Activated CD8-positive, alpha-beta T cell treated with anti-CD3 and anti-CD28 coated beads for 36 hours (primary cell): ENCODE measurements at regions not wholly inside any gene's neighbourhood (a gene's known extent, or its start where the extent isn't known, plus 50 kb on each side); places are given as distances from the start of the nearest gene placed in this dataset.

Source experiments
- ATAC-seq: fragments of 200-7000 bp; cut with Tn5 transposase; one replicate; pipeline ENCODE4 v1.10.0; 2021; ENCODE audit warnings: mild to moderate bottlenecking, moderate library complexity
- CTCF ChIA-PET: fragments of 350-600 bp; sonication (Branson Sonifier 250); formaldehyde crosslinking; loops from one replicate; lab custom pipeline; 2021; ENCODE audit warnings: antibody characterized with exemption; lab: Charles Lee
- POLR2A ChIA-PET: fragments of 350-600 bp; sonication (Branson Sonifier 250); formaldehyde crosslinking; loops from one replicate; lab custom pipeline; 2021; ENCODE audit warnings: antibody characterized with exemption; lab: Charles Lee
- DNase-seq: peaks from one replicate; pipeline ENCODE4 v3.0.0-alpha.2; 2020
- H3K27ac Mint-ChIP-seq: one replicate; pipeline ENCODE4 v1.8.0; 2021; ENCODE audit warnings: mild to moderate bottlenecking, mixed read lengths
- H3K27me3 Mint-ChIP-seq: one replicate; pipeline ENCODE4 v1.8.0; 2021; ENCODE audit warnings: mixed read lengths
- H3K36me3 Mint-ChIP-seq: one replicate; pipeline ENCODE4 v1.8.0; 2021; ENCODE audit warnings: low read depth, mixed read lengths
- H3K4me1 Mint-ChIP-seq: one replicate; pipeline ENCODE4 v1.8.0; 2021; ENCODE audit warnings: low read depth, mixed read lengths
- H3K4me3 Mint-ChIP-seq: one replicate; pipeline ENCODE4 v1.8.0; 2021; ENCODE audit warnings: mild to moderate bottlenecking, moderate library complexity, mixed read lengths
- H3K9me3 Mint-ChIP-seq: one replicate; pipeline ENCODE4 v1.8.0; 2021; ENCODE audit warnings: mixed read lengths
- CTCF ChIP-seq: fragments of 200-600 bp; IDR thresholded peaks from one replicate; pipeline ENCODE4 v1.8.0; 2022; ENCODE audit warnings: antibody characterized with exemption, mild to moderate bottlenecking
- intact Hi-C: fragments of 100-400 bp; cut with micrococcal nuclease; formaldehyde crosslinking; loops from one replicate; pipeline ENCODE4 v1.10.0; 2022

- Mint-ChIP-seq H3K4me3 (no peak overlapping the region), H3K36me3 (no peaks in the 10 kb centered on the region), H3K27ac (no peak overlapping the region), H3K9me3 (no peaks in the 10 kb centered on the region), H3K4me1 (no peaks in the 10 kb centered on the region), H3K27me3 (no peaks in the 10 kb centered on the region)
- ATAC-seq = no peak
- ChIA-PET POLR2A (no interaction called here), CTCF (interaction anchor here (1.1 to 1.6 kb wide), 2 partner anchors 14 to 192 kb away, joined by 3 read pairs; no protein-coding TSS in a partner anchor)
- no peak for TF ChIP-seq CTCF
- DNase-seq = no peak
- intact Hi-C loops = no loop called here
Observed at GRCh38 chr15:70171256-70171886, 73.7 kb upstream of the TLE3 start.

- no peak for DNase-seq
- CTCF ChIA-PET = no interaction called here
- Mint-ChIP-seq H3K4me3 (no peak overlapping the region), H3K4me1 (no peaks in the 10 kb centered on the region), H3K36me3 (no peaks in the 10 kb centered on the region), H3K27me3 (no peaks in the 10 kb centered on the region), H3K27ac (no peak overlapping the region), H3K9me3 (no peaks in the 10 kb centered on the region)
- TF ChIP-seq CTCF = no peak
- POLR2A ChIA-PET = interaction anchor here (0.6 kb wide), 1 partner anchor 73 kb away, joined by 3 read pairs; no protein-coding TSS in a partner anchor
- intact Hi-C loops = no loop called here
- no peak for ATAC-seq
Observed at GRCh38 chr15:70170096-70170699, 72.5 kb upstream of the TLE3 start.

GRCh38 chr15:70169147-70169546, 71.4 kb upstream of the TLE3 start:
- ChIA-PET POLR2A (no interaction called here), CTCF (no interaction called here)
- Mint-ChIP-seq H3K27me3 (no peaks in the 10 kb centered on the region), H3K4me3 (no peak overlapping the region), H3K4me1 (no peaks in the 10 kb centered on the region), H3K9me3 (no peaks in the 10 kb centered on the region), H3K36me3 (no peaks in the 10 kb centered on the region), H3K27ac (no peak overlapping the region)
- intact Hi-C loops = no loop called here
- ATAC-seq (no peak), DNase-seq (no peak)
- no peak for TF ChIP-seq CTCF

- H3K4me1 Mint-ChIP-seq = no peaks in the 10 kb centered on the region
- intact Hi-C loops = no loop called here
- no peaks in the 10 kb centered on the region for H3K9me3 Mint-ChIP-seq
- TF ChIP-seq CTCF = no peak
- ChIA-PET POLR2A (no interaction called here), CTCF (interaction anchor here (0.6 kb wide), 1 partner anchor 229 kb away, joined by 3 read pairs; no protein-coding TSS in a partner anchor)
- H3K4me3 Mint-ChIP-seq = no peak overlapping the region
- DNase-seq (no peak), ATAC-seq (no peak)
- no peak overlapping the region for H3K27ac Mint-ChIP-seq
- H3K36me3 Mint-ChIP-seq = no peaks in the 10 kb centered on the region
- H3K27me3 Mint-ChIP-seq = no peaks in the 10 kb centered on the region
Observed at GRCh38 chr15:70167155-70167554, 69.4 kb upstream of the TLE3 start.

- Mint-ChIP-seq H3K4me1 (no peaks in the 10 kb centered on the region), H3K9me3 (no peaks in the 10 kb centered on the region), H3K4me3 (no peak overlapping the region), H3K27ac (no peak overlapping the region), H3K36me3 (no peaks in the 10 kb centered on the region), H3K27me3 (no peaks in the 10 kb centered on the region)
- ChIA-PET POLR2A (no interaction called here), CTCF (interaction anchor here (0.6 kb wide), 1 partner anchor 230 kb away, joined by 3 read pairs; no protein-coding TSS in a partner anchor)
- intact Hi-C loops = no loop called here
- DNase-seq (no peak), ATAC-seq (no peak)
- TF ChIP-seq CTCF = no peak
Observed at GRCh38 chr15:70166506-70167087, 68.9 kb upstream of the TLE3 start.
